Stimulated activated CD8-positive, alpha-beta memory T cell treated with anti-CD3 and anti-CD28 coated beads, Interleukin-7, amount 100 ng/mL, for 48 hours (primary cell): ENCODE measurements at regions not wholly inside any gene's neighbourhood (a gene's known extent, or its start where the extent isn't known, plus 50 kb on each side); places are given as distances from the start of the nearest gene placed in this dataset.
"Not testable (repeated sequence)": the region's sequence is repeated elsewhere in the genome, so short reads cannot be mapped to it uniquely, and the experiment has no call there.

ENCODE experiments used
- DNase-seq, 2 donors: peaks; one replicate each; pipeline ENCODE4 v3.0.0-alpha.2; 2020; ENCODE audit warnings: low read depth in 1 of 2; ENCODE audit errors: extremely low read depth in 1 of 2

GRCh38 chr5:110221036-110221435 is 505.4 kb downstream of the TMEM232 start:
- DNase-seq = no peak

GRCh38 chr5:110224050-110224449 is 502.4 kb downstream of the TMEM232 start:
- DNase-seq = no peak

GRCh38 chr5:110225949-110226348 is 500.5 kb downstream of the TMEM232 start:
- no peak for DNase-seq

GRCh38 chr5:110239786-110240185 is 486.7 kb downstream of the TMEM232 start:
- DNase-seq = no peak

GRCh38 chr5:110242950-110243349 is 483.5 kb downstream of the TMEM232 start:
- no peak for DNase-seq

- no peak for DNase-seq
Observed at GRCh38 chr5:110248921-110249320, 477.6 kb downstream of the TMEM232 start.

GRCh38 chr5:110250355-110250754 is 476.1 kb downstream of the TMEM232 start:
- no peak for DNase-seq

- DNase-seq = no peak
Observed at GRCh38 chr5:110250755-110251154, 475.7 kb downstream of the TMEM232 start.

GRCh38 chr5:110251366-110251765 is 475.1 kb downstream of the TMEM232 start:
- DNase-seq = no peak

- DNase-seq = no peak
Observed at GRCh38 chr5:110255194-110255593, 471.3 kb downstream of the TMEM232 start.

GRCh38 chr5:110256298-110256697 is 470.2 kb downstream of the TMEM232 start:
- DNase-seq = no peak

- no peak for DNase-seq
Observed at GRCh38 chr5:110257971-110258370, 468.5 kb downstream of the TMEM232 start.

GRCh38 chr5:110258460-110259216 is 467.8 kb downstream of the TMEM232 start:
- no peak for DNase-seq

GRCh38 chr5:110262749-110263148 is 463.7 kb downstream of the TMEM232 start:
- no peak for DNase-seq

GRCh38 chr5:110264661-110265060 is 461.8 kb downstream of the TMEM232 start:
- DNase-seq = no peak

- no peak for DNase-seq
Observed at GRCh38 chr5:110265162-110265561, 461.3 kb downstream of the TMEM232 start.

- DNase-seq = no peak
Observed at GRCh38 chr5:110267714-110268113, 458.8 kb downstream of the TMEM232 start.

GRCh38 chr5:110268283-110268682 is 458.2 kb downstream of the TMEM232 start:
- DNase-seq = no peak

- no peak for DNase-seq
Observed at GRCh38 chr5:110268985-110269384, 457.5 kb downstream of the TMEM232 start.

GRCh38 chr5:110269478-110270142 is 456.9 kb downstream of the TMEM232 start:
- DNase-seq = no peak

- DNase-seq = no peak
Observed at GRCh38 chr5:110275878-110276277, 450.6 kb downstream of the TMEM232 start.

- DNase-seq = not testable (repeated sequence)
Observed at GRCh38 chr5:110278449-110278848, 448.0 kb downstream of the TMEM232 start.
